D721Med (cell line): ENCODE measurements at regions not wholly inside any gene's neighbourhood (a gene's known extent, or its start where the extent isn't known, plus 50 kb on each side); places are given as distances from the start of the nearest gene placed in this dataset.
"Not testable (repeated sequence)": the region's sequence is repeated elsewhere in the genome, so short reads cannot be mapped to it uniquely, and the experiment has no call there.

Experiments used
- DNase-seq: peaks from one replicate; pipeline ENCODE4 v3.0.0; 2011; ENCODE audit warnings: low spot score; ENCODE audit not compliant: insufficient read length
- FAIRE-seq: peaks from 2 replicates; lab custom pipeline; 2011; peaks lifted over from hg19 to GRCh38; lab: Jason Lieb, UNC
- CTCF ChIP-seq: IDR thresholded peaks from 2 replicates; pipeline ENCODE4 v1.5.1; 2012; ENCODE audit warnings: mild to moderate bottlenecking, control low read depth; ENCODE audit not compliant: insufficient read depth; ENCODE audit errors: missing control alignments

- FAIRE-seq, result no peak
- no peak for DNase-seq
- TF ChIP-seq CTCF, result no peak
These were observed 71.6 kb upstream of the CTBP2 start for GRCh38 chr10:125231813-125232475.

DNA sequence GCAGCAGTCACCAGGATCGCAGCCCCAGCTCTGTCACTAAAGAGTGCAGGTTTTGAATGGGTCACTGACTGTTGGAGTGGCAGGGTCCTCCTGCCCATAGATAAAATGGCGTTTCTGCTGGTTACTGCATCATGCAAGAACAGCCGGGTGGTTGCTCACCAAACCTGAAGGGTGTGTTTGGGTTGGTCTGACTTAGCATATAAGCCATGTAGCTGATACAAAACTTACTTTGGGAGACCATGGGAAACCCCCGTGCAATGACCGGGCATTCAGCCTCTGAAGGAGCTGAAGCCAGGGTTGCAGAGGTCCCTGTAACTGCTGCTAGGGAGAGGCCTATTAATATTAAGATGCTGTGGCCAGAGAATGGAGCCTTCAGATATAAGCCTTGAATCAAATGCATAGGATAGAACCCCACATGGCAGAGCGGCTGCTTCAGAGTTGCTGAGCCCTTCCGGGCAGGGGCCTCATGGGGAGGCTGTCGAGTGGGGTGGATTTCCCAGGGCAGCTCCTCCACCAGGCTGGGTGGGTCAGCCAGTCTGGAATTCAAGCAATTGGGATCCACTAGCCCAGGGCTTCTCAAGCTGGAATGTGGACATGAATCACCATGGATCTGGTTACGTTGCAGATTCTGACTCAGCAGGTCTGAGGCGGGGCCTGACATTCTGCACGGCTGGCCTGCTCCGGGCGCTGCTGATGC, 70.9 kb upstream of the CTBP2 start:
- no peak for FAIRE-seq
- TF ChIP-seq CTCF, result no peak
- no peak for DNase-seq

DNA sequence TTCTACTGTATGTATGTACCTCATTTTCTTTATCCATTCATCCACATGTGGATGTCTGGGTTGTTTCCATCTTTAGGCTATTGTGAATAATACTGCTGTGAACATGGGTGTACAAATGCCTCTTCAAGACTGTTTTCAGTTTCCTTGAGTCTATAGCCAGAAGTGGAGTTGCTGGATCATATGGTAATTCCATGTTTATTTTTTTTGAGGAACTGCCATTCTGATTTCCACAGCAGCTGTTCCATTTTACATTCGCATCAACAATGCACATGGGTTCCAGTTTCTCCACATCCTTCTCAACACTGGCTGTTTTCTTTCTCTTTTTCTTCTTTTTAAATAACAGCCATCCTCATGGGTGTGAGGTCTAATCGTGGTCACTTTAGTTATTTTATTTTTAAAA, 69.9 kb upstream of the CTBP2 start:
- no peak for TF ChIP-seq CTCF
- DNase-seq (no peak), FAIRE-seq (no peak)

- DNase-seq, result not testable (repeated sequence)
These were observed 68.0 kb upstream of the CTBP2 start for GRCh38 chr10:125228245-125228940.

DNA sequence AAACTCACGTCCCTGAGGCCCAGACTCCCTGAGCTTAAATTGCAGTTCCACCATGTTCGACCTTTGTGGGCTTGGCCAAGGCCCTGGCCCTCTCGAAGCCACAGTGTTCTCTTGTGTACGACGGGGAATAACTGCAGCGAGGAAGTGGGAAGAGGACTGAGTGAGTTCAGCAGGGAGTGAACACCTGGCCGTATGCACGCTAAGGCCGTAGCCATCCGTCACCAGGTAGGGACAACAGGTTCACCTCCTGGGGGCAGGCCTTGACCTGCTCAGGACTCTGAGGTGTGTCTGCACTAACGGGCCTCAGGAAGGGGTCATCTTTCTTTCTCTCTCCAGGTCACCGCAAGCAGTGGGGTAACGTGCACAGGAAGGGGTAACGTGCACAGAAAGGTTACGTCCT, 67.2 kb upstream of the CTBP2 start:
- no peak for DNase-seq
- no peak for TF ChIP-seq CTCF
- no peak for FAIRE-seq

More at GRCh38 chr10:125228245-125228940, 68.0 kb upstream of the CTBP2 start:
- not testable (repeated sequence) for FAIRE-seq

- TF ChIP-seq CTCF, result no peak
- DNase-seq, result no peak
- FAIRE-seq, result no peak
These were observed 66.5 kb upstream of the CTBP2 start for GRCh38 chr10:125226823-125227222.

DNA sequence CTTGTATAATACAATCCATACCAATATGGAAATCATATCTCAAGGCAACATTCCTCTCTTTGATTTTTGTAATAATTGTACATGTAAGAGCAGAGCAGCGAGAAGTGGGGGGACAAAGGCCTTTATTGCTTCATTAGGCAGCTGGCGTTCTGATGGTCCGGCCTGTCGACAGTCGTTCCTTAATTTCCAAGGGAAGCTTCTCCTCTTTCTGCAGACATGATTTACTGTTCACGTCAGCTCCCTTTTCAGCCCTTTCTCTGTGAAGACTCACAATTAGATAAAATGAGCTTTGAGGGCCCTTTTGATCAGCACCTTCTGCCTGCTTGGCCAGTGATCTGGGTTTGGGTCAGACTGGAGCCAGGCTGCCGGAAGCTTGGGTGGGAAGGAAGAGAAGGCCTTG, 65.6 kb upstream of the CTBP2 start:
- TF ChIP-seq CTCF, result no peak
- DNase-seq (no peak), FAIRE-seq (no peak)
